ENCODE measurements at regions not wholly inside any gene's neighbourhood (a gene's known extent, or its start where the extent isn't known, plus 50 kb on each side); places are given as distances from the start of the nearest gene placed in this dataset.

DNA sequence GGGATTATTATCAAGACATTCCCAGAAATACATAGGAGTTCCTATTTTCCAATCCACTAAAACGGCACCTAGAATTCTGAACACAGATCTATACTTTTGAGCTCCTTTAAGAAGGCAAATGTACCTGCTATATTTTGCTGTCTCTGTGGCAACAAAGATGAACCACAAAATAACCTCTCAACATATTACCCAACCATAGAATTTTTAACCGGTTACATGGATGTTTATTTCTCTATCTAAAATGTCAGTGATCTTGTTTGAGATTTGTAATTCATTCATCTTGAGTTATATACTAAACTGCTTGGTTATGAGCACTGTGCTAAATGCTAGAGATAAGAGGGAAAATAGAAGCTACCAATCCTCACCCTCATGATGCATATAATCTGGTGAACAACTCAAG is 117.5 kb upstream of the HMGCLL1 start:
- CTCF ChIA-PET = no interaction called here
- no peak overlapping the region for H3K4me3 ChIP-seq (ENCODE audit: low read length)

DNA sequence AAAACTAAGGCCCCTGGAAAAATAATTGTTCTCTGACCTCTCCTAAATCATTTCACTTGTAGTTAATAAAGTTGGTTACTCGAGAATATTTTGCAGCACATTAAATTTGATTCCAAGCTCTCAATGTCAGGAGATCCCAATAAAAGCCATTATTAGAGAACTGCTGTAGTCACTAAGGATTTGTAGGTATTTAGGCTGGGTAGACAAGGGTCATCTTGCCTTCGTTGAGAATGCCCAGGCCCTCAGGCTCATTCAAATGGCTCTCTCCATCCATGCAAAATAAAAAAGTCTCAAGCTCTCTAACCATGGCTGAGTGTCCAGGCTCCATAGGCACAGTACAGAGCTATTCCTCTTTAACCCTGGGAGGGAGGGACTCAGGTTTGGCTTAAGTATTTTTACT is 117.0 kb upstream of the HMGCLL1 start:
- no peak for DNase-seq
- Histone ChIP-seq H3K9me3 (ENCODE audit: low read length) (no peaks in the 10 kb centered on the region), H3K4me1 (ENCODE audit: insufficient read depth, low read length) (no peaks in the 10 kb centered on the region), H3K36me3 (ENCODE audit: insufficient read depth, low read length) (no peaks in the 10 kb centered on the region), H3K27ac (ENCODE audit: low read depth, low read length) (no peak overlapping the region), H3K4me3 (ENCODE audit: low read length) (no peak overlapping the region), H3K27me3 (ENCODE audit: insufficient read depth, low read length, poor library complexity, severe bottlenecking) (no peaks in the 10 kb centered on the region)
- Mint-ChIP-seq H3K27me3 (no peaks in the 10 kb centered on the region), H3K27ac (no peak overlapping the region), H3K36me3 (no peaks in the 10 kb centered on the region), H3K9me3 (peaks cover 3 to 13% (median 5%) of the 10 kb centered on the region in 5 donors), H3K4me3 (no peak overlapping the region), H3K4me1 (no peaks in the 10 kb centered on the region)
- POLR2A ChIA-PET = no interaction called here
- CTCF ChIA-PET = no interaction called here

More for the DNA sequence above, 117.5 kb upstream of the HMGCLL1 start:
- no peaks in the 10 kb centered on the region for H3K36me3 Mint-ChIP-seq
- no peak for DNase-seq
- no peaks in the 10 kb centered on the region for H3K27me3 Mint-ChIP-seq
- POLR2A ChIA-PET = no interaction called here
- no peaks in the 10 kb centered on the region for H3K36me3 ChIP-seq (ENCODE audit: insufficient read depth, low read length)
- no peak overlapping the region for H3K27ac ChIP-seq (ENCODE audit: low read depth, low read length)
- H3K4me3 Mint-ChIP-seq = no peak overlapping the region
- H3K27me3 ChIP-seq (ENCODE audit: insufficient read depth, low read length, poor library complexity, severe bottlenecking) = no peaks in the 10 kb centered on the region
- no peaks in the 10 kb centered on the region for H3K4me1 ChIP-seq (ENCODE audit: insufficient read depth, low read length)
- H3K4me1 Mint-ChIP-seq = no peaks in the 10 kb centered on the region
- no peak overlapping the region for H3K27ac Mint-ChIP-seq
- H3K9me3 ChIP-seq (ENCODE audit: low read length) = no peaks in the 10 kb centered on the region
- H3K9me3 Mint-ChIP-seq = peaks cover under 1 to 9% (median 4%) of the 10 kb centered on the region in 5 donors

DNA sequence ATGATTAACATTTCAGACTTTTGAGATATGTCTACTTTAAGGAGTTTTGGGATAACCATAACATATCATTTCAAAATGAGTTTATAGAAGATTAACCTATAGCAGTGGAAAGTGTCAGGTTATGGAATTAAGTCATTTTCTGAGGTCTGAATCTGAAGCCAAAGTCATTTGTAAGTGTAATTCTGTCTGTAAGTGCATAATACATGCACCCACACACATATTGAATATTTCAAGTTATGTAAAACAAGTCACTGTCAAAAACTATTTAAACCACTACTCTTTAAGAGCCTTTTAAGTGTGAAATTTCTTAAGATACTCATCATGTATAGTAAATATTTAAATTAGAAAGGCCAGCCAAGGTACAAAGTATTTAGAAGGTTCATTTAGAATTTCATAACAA is 115.8 kb upstream of the HMGCLL1 start:
- H3K27me3 ChIP-seq (ENCODE audit: insufficient read depth, low read length, poor library complexity, severe bottlenecking) = no peaks in the 10 kb centered on the region
- H3K36me3 Mint-ChIP-seq = no peaks in the 10 kb centered on the region
- DNase-seq = no peak
- no peak overlapping the region for H3K27ac Mint-ChIP-seq
- no peaks in the 10 kb centered on the region for H3K4me1 ChIP-seq (ENCODE audit: insufficient read depth, low read length)
- POLR2A ChIA-PET = no interaction called here
- no peaks in the 10 kb centered on the region for H3K9me3 ChIP-seq (ENCODE audit: low read length)
- H3K36me3 ChIP-seq (ENCODE audit: insufficient read depth, low read length) = no peaks in the 10 kb centered on the region
- no peak overlapping the region for H3K4me3 ChIP-seq (ENCODE audit: low read length)
- H3K4me1 Mint-ChIP-seq = no peaks in the 10 kb centered on the region
- CTCF ChIA-PET = no interaction called here
- H3K9me3 Mint-ChIP-seq = peaks cover 3 to 13% (median 5%) of the 10 kb centered on the region in 5 donors
- H3K4me3 Mint-ChIP-seq = no peak overlapping the region
- no peaks in the 10 kb centered on the region for H3K27me3 Mint-ChIP-seq
- no peak overlapping the region for H3K27ac ChIP-seq (ENCODE audit: low read depth, low read length)

DNA sequence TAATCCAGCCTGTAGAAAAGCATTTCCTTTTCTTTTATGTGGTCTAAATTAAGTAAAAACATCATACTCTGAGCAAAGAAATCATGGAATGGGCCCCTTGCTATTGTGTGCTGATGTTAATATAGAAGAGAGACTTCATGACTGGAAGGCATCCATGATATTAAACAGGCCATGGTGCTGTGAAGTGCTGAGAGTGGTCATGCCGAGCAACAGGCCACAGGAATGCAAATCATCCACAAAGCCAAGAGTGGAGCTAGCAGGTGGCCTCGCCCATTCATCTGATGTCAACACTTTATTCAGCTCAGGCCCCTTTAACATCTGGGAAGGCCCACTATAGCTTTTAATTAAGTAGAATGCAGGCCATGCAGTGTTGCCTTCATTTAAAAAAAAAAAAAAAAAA is 115.2 kb upstream of the HMGCLL1 start:
- Mint-ChIP-seq H3K27ac (no peak overlapping the region), H3K9me3 (peaks cover 3 to 13% (median 5%) of the 10 kb centered on the region in 5 donors), H3K27me3 (no peaks in the 10 kb centered on the region), H3K4me1 (no peaks in the 10 kb centered on the region), H3K4me3 (no peak overlapping the region), H3K36me3 (no peaks in the 10 kb centered on the region)
- no peak for DNase-seq
- no peak overlapping the region for H3K4me3 ChIP-seq (ENCODE audit: low read length)
- H3K36me3 ChIP-seq (ENCODE audit: insufficient read depth, low read length) = no peaks in the 10 kb centered on the region
- no peaks in the 10 kb centered on the region for H3K27me3 ChIP-seq (ENCODE audit: insufficient read depth, low read length, poor library complexity, severe bottlenecking)
- no peaks in the 10 kb centered on the region for H3K4me1 ChIP-seq (ENCODE audit: insufficient read depth, low read length)
- ChIA-PET CTCF (no interaction called here), POLR2A (no interaction called here)
- no peaks in the 10 kb centered on the region for H3K9me3 ChIP-seq (ENCODE audit: low read length)
- no peak overlapping the region for H3K27ac ChIP-seq (ENCODE audit: low read depth, low read length)

DNA sequence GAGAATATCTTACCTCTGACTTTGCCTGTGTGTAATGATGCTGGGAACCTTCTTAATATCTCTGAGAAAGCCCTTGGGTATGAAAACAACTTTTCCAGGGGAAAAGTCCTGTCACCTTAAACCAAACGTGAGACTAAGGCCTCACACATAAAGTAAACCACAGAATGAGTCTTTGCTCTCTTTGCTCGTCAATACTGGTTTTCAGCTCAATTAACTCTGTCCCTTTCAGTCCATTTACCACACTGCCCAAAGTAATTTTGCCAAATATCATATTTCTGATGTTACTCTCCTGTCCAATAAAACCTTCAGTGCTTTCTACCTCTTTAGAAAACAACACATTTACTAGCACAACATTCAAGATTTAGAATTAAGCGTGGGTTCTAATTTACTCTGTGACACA is 100.5 kb upstream of the HMGCLL1 start:
- POLR2A ChIA-PET = no interaction called here
- Mint-ChIP-seq H3K4me3 (no peak overlapping the region), H3K27me3 (no peaks in the 10 kb centered on the region), H3K36me3 (no peaks in the 10 kb centered on the region), H3K27ac (peak overlapping the region in 1 of 8 donors; percentile 80), H3K4me1 (no peaks in the 10 kb centered on the region), H3K9me3 (peaks cover 5 to 15% (median 10%) of the 10 kb centered on the region in 5 donors)
- DNase-seq = no peak
- H3K9me3 ChIP-seq (ENCODE audit: low read length) = no peaks in the 10 kb centered on the region
- no peak overlapping the region for H3K27ac ChIP-seq (ENCODE audit: low read depth, low read length)
- H3K27me3 ChIP-seq (ENCODE audit: insufficient read depth, low read length, poor library complexity, severe bottlenecking) = no peaks in the 10 kb centered on the region
- CTCF ChIA-PET = no interaction called here
- no peak overlapping the region for H3K4me3 ChIP-seq (ENCODE audit: low read length)
- H3K36me3 ChIP-seq (ENCODE audit: insufficient read depth, low read length) = no peaks in the 10 kb centered on the region
- no peaks in the 10 kb centered on the region for H3K4me1 ChIP-seq (ENCODE audit: insufficient read depth, low read length)

DNA sequence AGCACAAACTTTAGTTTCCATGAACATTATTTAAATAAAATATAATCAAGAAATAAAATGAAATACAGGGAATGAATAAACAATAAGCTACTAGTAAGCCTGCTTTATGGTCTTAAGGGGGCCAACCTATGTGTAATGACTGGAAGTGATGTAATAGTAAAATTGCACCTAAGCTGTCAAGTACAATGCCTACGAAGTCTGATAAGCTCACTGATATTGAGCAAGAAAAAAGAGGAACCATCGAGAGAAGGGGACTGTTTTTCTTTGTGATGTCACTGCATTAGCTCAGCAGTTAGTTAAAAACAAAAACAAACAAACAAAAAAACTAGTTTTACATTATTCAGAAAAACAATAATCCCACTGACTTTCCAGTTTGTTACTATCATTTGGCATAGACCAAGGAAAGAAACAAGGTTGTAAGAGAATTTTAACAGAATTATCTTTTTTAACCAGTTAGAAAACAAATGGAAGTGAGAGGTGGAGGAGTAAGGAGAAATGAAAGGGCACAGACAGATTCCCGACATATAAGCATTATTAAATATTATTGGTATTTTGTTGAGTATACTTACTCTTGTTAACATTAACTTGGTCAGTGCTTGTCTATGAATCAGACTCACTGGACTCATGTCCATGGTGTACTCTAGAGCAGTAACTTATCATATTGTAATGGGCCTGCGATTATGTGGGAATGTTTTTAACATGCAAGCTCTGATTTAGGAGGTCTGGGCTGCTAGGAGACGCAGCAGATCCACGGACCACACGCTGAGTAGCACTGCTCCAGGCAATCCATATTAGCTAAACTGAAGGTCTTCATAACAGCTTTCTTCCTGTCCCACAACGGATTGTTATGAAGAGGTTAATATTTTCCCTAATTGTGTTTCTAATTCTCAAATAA is 99.6 kb upstream of the HMGCLL1 start:
- no peaks in the 10 kb centered on the region for H3K4me1 Mint-ChIP-seq
- H3K4me3 Mint-ChIP-seq = no peak overlapping the region
- no peaks in the 10 kb centered on the region for H3K9me3 ChIP-seq (ENCODE audit: low read length)
- no peaks in the 10 kb centered on the region for H3K36me3 Mint-ChIP-seq
- H3K27ac ChIP-seq (ENCODE audit: low read depth, low read length) = no peak overlapping the region
- H3K4me1 ChIP-seq (ENCODE audit: insufficient read depth, low read length) = no peaks in the 10 kb centered on the region
- no peak overlapping the region for H3K4me3 ChIP-seq (ENCODE audit: low read length)
- no peak overlapping the region for H3K27ac Mint-ChIP-seq
- no peaks in the 10 kb centered on the region for H3K27me3 Mint-ChIP-seq
- DNase-seq = no peak
- H3K36me3 ChIP-seq (ENCODE audit: insufficient read depth, low read length) = no peaks in the 10 kb centered on the region
- POLR2A ChIA-PET = no interaction called here
- CTCF ChIA-PET = no interaction called here
- H3K27me3 ChIP-seq (ENCODE audit: insufficient read depth, low read length, poor library complexity, severe bottlenecking) = no peaks in the 10 kb centered on the region
- H3K9me3 Mint-ChIP-seq = peaks cover 5 to 17% (median 10%) of the 10 kb centered on the region in 5 donors

DNA sequence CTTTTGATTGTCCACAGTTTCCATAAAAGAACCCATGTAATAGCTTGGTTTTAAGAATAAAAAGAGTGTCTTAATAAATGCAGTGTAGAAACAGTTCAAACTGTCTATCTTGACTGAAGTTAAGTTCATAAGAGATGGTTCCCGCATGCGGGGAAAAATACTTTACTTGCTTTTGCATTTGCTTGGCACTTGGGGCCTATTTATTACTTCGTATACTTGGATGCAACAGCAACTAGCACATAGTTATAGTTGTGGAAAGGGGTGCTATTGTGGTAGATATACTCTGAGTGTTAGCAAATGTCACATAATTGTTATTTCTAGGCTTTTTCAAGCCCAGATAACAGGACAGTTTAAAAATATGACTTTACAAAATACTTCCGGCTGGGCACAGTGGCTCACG is 97.7 kb upstream of the HMGCLL1 start:
- H3K9me3 ChIP-seq (ENCODE audit: low read length) = no peaks in the 10 kb centered on the region
- Mint-ChIP-seq H3K4me3 (no peak overlapping the region), H3K27ac (no peak overlapping the region), H3K9me3 (peaks cover 4 to 17% (median 8%) of the 10 kb centered on the region in 5 donors), H3K36me3 (no peaks in the 10 kb centered on the region), H3K27me3 (no peaks in the 10 kb centered on the region), H3K4me1 (no peaks in the 10 kb centered on the region)
- no peaks in the 10 kb centered on the region for H3K4me1 ChIP-seq (ENCODE audit: insufficient read depth, low read length)
- ChIA-PET CTCF (no interaction called here), POLR2A (no interaction called here)
- H3K4me3 ChIP-seq (ENCODE audit: low read length) = no peak overlapping the region
- no peaks in the 10 kb centered on the region for H3K36me3 ChIP-seq (ENCODE audit: insufficient read depth, low read length)
- no peak for DNase-seq
- H3K27me3 ChIP-seq (ENCODE audit: insufficient read depth, low read length, poor library complexity, severe bottlenecking) = no peaks in the 10 kb centered on the region
- H3K27ac ChIP-seq (ENCODE audit: low read depth, low read length) = no peak overlapping the region

DNA sequence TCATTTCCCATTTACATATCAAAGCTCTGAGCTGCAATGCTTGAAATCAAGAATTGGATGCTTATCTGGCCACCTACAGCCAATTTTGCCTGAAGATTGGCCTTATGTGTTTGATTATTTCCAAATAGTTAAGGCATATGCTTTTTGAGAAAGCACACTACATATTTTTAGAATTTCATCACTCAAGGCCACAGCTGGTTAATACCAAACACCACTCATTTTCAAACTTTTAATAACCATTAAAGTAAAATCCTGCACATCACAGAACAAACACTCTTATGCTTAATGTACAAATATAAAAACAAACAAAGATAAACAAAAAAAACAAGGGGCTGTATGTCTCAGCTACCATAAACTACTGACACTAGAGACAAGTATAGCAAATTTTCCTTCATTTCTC is 96.9 kb upstream of the HMGCLL1 start:
- Mint-ChIP-seq H3K4me3 (no peak overlapping the region), H3K9me3 (peaks cover 4 to 22% (median 9%) of the 10 kb centered on the region in 5 donors)
- POLR2A ChIA-PET = no interaction called here

More for the DNA sequence above, 96.9 kb upstream of the HMGCLL1 start:
- no peak for DNase-seq
- H3K36me3 ChIP-seq (ENCODE audit: insufficient read depth, low read length) = no peaks in the 10 kb centered on the region
- H3K27me3 ChIP-seq (ENCODE audit: insufficient read depth, low read length, poor library complexity, severe bottlenecking) = no peaks in the 10 kb centered on the region
- H3K27ac ChIP-seq (ENCODE audit: low read depth, low read length) = no peak overlapping the region
- no peaks in the 10 kb centered on the region for H3K9me3 ChIP-seq (ENCODE audit: low read length)
- H3K4me1 Mint-ChIP-seq = no peaks in the 10 kb centered on the region
- no peaks in the 10 kb centered on the region for H3K27me3 Mint-ChIP-seq
- no peak overlapping the region for H3K27ac Mint-ChIP-seq
- no peaks in the 10 kb centered on the region for H3K36me3 Mint-ChIP-seq
- CTCF ChIA-PET = no interaction called here
- H3K4me3 ChIP-seq (ENCODE audit: low read length) = no peak overlapping the region
- no peaks in the 10 kb centered on the region for H3K4me1 ChIP-seq (ENCODE audit: insufficient read depth, low read length)

Data from CD8-positive, alpha-beta memory T cell (primary cell).